Activated T-cell treated with anti-CD3 and anti-CD28 coated beads for 1 hour (primary cell): ENCODE measurements at regions not wholly inside any gene's neighbourhood (a gene's known extent, or its start where the extent isn't known, plus 50 kb on each side); places are given as distances from the start of the nearest gene placed in this dataset.
"Not testable (repeated sequence)": the region's sequence is repeated elsewhere in the genome, so short reads cannot be mapped to it uniquely, and the experiment has no call there.

Source experiments
- DNase-seq: peaks from one replicate; pipeline ENCODE4 v3.0.0-alpha.2; 2020; ENCODE audit warnings: low read depth

DNA sequence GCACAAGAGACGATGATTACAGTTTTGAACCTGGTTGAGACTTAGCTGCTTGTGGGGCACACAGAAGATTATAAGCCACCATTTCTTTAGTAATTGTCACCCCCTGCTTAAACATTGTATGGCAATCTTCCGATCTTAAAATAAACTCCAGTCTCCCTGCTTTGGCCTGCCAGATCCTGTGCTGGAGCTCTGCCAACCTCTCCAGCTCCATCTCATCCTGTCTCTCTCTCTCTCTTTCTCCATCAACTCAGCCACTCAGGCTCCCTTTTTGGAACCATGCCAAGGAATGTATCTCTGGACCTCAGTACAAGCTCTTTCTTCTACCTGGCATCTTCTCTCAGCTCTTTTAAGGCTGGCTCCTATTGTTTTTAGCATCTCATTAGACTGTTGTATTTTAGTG is 1053.2 kb downstream of the REEP3 start:
- DNase-seq, result no peak

DNA sequence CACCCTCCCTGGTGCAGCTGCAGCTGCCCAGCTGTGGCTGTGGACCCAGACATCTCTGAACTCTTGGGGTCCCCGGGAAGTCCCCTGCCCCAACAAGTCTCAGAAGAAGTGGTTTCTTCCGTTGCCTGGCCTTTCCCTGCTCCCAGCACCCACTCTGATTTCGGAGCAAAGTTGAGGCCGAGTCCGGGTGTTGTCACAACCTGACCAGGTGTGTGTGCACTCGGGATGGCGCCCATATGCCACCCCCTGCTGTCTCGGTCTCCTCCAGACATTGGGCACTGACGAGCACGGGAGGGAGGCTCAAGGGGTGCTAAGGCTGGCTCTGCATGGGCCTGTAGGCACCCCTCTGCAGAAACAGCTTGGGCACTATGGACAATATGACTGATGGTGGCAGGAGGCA is 1055.3 kb downstream of the REEP3 start:
- no peak for DNase-seq

DNA sequence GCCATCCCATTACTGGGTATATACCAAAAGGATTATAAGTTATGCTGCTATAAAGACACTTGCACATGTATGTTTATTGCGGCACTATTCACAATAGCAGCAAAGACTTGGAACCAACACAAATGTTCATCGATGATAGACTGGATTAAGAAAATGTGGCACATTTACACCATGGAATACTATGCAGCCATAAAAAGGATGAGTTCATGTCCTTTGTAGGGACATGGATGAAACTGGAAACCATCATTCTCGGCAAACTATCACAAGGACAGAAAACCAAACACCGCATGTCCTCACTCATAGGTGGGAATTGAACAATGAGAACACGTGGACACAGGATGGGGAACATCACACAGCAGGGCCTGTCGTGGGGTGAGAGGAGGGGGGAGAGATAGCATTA is 1057.6 kb downstream of the REEP3 start:
- not testable (repeated sequence) for DNase-seq

DNA sequence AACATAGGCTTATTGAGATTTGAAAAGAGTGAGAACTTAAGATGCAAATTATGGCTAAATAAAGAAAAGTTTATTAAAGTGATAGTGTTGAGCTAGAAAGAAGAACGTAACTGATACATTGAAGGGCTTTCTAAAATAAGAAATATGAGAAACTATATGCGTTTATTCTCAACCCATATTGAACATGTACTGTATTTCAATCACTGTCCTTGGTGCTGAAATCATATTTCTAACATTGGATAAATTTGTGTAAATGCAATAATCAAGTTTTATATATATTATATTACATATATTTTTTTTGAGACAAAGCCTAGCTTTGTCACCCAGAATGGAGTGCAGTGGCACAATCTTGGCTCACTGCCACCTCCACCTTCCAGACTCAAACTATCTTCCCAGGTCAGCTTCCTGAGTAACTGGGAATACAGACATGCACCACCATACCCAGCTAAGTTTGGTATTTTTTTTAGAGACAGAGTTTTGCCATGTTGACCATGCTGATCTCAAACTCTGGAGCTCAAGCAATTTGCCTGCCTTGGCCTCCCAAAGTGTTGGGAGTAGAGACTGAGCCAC is 1065.8 kb downstream of the REEP3 start:
- no peak for DNase-seq

DNA sequence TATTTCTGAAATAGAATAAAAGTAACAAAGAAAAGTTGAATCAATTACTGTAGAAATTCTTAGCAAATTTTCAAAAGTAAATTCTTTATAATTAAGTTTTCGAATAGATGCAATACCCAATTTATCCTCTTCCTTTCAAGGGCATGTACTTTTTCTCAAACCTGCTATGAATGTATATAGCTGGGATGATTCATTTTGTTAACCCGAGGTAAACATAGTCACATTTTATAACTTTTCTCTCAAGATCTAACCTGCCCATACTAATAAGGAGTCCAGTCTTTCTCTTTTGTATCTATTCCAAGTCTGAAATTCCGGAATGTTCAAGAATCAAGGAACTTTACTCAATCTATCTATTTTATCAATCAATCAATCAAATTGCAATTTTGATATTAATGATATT is 1072.9 kb downstream of the REEP3 start:
- no peak for DNase-seq

DNA sequence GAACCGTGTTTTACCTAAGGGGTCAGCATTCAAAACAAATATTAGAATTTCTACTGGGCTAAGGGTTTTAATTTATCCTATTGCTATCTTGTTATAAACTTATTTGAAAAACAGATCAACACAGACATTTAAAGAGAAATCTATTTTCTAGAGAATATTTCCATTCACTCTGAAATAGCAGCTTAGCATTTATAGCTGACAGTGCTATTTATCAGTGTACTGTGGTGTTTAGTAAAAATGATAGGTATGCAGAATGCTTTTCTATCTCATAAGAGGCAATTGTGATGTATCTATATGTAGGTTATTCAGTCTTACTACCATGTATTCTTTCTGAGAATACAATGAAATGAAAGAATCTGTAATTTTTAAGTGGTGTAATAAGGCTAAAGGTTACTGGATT is 1077.4 kb downstream of the REEP3 start:
- no peak for DNase-seq

DNA sequence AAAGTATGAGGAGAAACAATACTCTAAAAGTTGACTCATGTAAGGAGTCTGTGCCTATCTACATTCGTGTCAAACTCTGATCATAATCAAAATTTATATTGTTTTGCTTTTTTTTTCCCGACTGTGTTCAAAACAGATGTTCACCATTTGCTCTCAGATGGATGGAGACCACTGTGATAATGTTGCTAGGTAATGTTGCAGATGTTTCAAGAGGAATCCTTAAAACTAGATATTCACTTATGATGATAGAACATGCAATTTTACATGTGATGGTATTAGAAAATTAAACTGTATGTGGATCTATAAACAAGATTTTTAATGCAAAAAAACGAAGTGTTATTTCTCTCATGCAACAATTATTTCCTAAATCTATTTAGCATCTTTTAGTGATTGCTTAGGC is 1080.1 kb downstream of the REEP3 start:
- DNase-seq, result no peak

DNA sequence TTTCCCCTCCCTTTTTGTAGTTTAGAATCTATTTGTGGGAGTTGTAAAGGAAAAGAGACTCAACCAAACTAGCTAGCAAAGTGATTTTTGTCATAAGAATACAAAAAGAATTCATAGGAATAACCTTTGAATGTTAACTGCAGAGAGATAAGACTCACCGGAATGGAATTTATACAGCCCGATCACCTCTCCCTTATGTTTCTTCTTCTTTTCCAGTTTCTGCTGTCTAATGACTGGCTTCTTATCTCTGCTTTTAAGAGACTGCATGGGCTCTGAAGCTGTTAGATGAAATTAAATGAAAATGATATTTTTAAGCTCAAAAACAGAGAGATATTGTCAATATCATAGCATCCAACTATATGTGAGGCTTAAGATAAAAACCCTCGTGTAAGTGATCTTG is 1095.9 kb downstream of the REEP3 start:
- DNase-seq, result no peak

DNA sequence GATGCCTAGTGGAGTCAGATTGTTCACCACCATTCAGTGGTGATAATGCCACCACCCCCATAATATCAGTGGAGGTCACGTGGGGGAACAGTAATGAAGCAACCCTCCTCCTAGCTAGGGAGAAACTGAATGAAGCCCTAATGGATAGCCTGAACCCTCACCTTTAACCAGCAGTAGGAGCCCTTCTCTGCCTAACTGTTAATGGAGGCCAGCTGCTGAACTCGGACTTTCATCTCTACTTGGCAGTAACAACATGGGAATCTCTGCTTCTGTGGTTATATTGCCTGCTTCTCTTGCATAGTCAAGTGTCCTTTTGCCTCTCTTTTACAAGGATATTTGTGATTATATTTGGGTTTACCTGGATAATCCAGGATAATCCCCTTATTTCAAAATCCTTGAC is 1097.9 kb downstream of the REEP3 start:
- no peak for DNase-seq

DNA sequence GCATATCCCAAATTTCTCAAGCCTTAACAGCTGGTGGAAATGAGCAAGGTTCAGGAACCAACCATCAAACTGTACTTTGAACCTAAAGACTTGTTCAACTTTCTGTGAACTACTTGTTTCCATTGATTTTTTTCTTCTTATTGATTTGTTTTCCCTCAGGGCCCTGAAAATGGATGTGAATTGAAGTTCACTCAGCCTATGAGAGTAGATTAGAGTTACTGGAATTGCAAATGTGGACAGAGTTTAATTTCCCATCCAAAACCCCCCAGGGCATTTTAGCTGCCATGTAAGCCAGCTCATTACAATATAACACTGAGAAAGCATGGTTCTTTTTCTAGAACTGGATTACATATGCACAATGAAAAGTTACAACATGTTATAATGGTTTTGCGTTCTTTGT is 1105.7 kb downstream of the REEP3 start:
- DNase-seq, result no peak

DNA sequence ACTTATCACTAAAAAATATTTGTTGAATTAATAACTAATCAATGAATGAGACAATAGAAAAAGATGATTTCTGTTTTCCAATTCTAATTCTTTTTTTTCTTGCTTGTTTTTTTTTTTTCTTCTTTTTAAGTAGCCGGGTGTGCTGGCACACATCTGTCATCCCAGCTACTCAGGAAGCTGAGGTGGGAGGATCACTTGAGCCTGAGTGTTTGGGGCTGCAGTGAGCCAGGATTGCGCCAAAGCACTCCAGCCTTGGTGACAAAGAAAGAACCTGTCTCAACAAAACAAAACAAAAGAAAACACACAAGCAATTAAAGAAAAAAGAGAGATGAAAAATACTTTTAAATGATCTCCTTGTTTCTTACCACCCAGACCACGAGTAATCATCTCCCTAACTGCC is 1109.3 kb downstream of the REEP3 start:
- no peak for DNase-seq

DNA sequence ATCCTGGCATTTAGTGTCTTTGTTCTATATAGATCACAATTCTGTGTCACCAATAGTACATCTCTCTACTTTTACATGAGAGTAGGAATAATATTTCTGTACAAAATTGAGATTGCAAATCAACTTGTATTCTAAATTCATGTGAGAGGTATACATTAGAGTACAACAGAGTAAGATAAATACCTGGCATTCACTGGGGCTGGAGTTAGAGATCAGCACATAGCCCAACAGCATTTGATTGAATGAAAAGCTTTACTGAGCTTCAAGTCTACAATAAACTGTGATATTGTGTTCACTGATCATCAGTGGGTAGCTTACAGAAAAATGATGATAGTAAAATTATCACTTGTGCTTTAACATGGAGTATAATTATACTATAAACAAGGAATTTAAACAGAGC is 1114.7 kb downstream of the REEP3 start:
- no peak for DNase-seq

DNA sequence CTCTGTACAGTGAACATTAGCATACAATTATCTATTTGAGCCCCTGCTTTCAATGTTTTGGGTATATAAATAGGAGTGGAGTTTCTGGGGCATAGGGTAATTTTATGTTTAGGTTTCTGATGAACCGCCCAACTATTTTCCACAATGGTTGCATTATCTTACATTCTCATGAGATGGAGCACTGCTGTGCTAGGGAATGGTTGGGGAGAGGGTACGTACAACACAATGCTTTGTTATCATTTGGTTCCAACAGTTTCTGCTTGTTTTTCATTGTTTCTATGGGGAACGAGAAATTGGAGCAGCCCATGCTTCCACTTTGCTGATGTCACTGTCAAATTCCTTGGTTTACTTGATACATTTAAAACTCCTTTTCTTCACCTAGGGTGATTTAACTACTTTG is 1115.3 kb downstream of the REEP3 start:
- DNase-seq, result no peak

DNA sequence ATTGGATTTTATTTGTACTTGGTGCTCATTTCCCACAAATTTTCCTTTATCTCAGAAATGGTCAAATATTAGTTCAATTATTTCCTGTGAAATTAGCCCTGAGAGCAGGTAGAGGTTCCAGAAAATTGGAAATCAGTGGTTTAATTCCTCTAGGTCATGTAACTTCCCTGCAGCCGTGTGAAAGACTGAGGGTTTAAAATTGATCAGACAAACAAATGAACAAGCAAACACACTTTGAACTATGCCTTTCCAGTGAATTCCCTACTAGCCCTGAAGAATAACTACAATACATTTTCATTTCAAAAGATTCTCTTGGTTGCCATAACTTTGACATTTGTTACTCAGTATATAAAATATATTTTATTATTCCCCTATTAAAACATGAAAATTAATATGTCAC is 1116.7 kb downstream of the REEP3 start:
- no peak for DNase-seq

DNA sequence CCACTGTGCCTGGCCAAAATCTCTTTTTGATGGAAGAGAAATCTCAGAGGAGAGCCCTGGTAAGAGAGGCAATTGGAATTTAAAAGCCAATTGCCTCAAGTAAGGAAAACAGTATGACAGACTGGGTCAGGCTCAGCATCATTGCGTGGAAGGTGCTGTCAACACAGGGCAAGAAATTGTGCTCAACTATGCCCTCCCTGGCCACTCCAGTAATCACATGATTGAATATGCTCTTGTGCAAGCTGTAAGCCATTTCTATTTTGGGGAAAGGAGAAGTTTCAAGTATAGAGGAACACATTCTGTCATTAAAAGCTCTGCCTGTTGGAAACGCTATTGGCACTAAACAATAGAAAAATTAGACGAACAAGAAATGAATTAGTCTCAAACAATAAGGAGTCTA is 1127.7 kb downstream of the REEP3 start:
- DNase-seq, result no peak

DNA sequence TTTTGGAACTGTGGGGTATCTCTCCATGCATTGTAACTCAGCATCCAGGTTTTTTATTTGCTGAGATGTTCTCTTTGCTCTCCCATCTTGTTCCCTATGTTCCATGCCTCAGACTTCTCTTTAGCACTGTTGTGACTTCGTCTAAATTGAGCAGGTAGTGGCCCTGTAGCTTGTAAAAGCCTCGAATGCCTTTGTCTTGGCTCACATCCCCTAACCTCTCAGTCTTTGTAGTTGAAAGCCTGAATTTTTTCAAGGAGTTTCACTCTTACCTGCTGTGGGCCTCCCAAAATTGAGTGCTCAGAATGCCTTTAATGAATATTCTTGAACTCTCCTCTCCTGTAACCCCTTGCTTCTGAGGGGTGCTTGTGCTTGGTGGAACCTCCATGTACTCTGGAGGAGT is 1137.3 kb downstream of the REEP3 start:
- DNase-seq, result no peak

DNA sequence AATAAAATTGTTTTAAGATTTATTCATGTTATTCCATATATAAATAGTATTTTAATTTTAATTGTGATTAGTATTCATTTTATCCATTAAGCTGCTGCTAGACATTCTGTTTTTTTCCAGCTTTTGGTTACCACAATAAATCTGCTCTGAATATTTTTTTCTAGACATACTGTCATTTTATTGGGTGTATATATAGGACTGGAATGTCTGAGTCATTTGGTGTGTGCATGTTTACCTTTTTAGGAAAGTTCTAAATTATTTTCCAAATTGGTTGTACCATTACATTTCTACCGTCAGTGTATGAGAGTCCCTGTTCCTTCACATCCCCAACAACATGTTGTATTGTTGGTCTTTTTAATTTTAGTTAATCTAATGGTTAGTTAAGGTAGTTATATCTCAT is 1138.1 kb downstream of the REEP3 start:
- DNase-seq, result no peak

DNA sequence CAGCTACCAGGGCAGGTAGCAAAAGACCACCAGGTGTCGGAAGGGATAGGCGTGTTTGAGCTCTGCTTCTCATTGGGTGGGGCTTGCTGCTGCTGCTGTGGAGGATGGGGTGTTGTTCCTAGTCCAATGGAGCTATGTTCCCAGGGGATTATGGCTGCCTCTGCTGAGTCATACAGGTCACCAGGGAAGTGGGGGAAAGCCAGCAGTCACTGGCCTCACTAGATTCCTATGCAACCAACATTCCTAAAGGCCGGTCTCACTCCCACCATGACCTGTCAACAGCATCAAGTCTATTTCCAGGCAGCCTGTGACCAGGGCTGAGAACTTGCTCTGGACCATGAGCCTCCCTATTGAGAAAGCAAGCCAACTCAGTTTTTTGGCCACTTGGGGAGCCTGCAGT is 1160.8 kb downstream of the REEP3 start:
- DNase-seq, result no peak

DNA sequence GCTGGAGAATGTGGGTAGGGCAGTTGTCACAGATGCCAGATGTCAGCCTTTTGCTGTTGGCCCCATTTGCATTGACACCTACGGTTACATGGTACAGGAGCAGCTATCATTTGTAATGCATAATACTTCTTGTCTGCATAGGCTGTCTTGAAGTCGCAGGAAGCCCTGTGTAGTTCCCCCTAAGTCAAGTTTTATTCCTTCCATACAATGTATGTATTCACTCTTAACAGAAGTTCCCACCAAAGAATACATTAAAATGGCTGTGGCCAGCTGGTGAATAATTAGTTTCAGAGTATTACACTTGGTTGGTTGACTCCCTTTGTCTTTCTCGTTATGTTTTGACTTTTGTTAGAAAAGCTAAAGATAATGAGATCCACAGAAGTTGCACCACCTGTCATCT is 1169.0 kb downstream of the REEP3 start:
- DNase-seq, result no peak

DNA sequence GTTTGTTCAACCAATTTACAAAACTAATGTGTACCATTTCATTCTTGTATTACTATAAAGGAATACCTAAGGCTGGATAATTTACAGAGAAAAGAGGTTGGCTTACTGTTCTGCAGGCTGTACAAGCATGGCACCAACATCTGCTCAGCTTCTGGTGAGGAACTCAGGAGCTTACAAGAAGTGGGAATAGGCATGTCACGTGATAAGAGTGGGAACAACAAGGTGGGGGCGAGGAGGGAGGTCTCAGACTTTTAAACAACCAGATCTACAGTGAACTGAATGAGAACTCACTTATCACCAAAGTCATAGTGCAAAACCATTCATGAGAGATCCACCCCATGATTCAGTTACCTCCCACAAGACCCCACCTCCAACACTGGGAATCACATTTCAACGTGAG is 1178.0 kb downstream of the REEP3 start:
- DNase-seq, result no peak

DNA sequence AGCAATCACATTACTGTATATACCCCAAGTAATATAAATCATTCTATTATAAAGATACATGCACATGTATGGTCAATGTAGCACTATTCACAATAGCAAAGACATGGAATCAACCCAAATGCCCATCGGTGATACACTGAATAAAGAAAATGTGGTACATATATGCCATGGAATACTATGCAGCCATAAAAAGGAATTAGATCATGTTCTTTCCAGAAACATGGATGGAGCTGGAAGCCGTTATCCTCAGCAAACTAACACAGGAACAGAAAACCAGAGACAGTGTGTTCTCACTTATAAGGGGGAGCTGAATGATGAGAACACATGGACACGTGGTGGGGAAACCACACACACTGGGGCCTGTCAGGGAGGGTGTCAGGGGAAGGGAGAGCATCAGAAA is 1180.9 kb downstream of the REEP3 start:
- not testable (repeated sequence) for DNase-seq

DNA sequence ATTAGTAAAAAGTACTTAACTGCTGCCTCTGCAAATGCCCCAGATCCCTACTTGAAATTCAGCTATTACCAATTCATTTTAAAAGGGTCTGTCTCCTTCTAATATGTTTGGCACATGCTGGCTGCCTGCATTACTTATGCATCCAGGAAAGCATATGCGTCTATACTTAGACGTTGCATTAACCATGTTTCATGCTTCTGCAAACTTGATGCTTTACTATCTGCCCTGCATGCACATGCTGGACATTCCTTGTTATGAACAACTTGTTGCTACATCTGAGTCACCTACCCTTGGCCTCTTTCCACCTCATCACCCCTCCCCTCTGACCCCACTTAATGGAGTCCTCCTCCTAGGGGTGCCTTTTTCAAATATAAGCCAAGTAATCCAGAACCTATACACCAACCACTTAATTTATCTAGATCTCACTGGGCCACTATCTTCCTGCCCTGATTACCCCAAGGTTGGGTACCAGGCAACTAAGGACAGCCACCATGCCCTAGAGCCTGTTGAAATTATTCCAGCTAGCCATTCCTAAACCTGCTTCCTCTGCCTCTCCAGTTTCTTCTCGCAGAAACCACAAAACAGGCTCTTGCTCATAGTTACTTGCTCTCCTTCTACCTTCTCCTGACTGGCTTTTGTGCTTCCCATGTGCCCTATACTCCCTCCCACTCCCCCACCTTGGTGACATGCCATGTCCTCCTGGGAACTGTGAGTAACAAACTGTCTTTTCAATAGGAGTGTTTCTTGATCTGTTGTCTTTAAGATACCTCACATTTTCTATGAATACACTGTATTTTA is 1187.9 kb downstream of the REEP3 start:
- DNase-seq, result no peak

DNA sequence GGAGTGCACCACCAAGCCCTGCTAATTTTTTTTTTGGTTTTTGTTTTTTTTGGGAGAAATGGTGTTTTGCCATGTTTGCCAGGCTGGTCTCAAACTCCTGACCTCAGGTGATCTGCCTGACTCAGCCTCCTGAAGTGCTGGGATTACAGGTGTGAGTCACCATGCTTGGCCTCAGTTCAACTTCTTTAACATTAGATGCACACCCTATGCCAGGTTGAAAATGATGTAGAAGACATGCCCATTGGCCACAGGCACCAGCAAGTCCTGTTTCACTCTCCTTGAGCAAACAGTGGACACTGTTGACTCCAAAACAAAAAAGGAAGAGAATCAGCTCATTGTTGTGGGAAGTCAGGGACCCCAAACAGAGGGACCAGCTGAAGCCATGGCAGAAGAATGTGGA is 1205.3 kb downstream of the REEP3 start:
- DNase-seq, result no peak

DNA sequence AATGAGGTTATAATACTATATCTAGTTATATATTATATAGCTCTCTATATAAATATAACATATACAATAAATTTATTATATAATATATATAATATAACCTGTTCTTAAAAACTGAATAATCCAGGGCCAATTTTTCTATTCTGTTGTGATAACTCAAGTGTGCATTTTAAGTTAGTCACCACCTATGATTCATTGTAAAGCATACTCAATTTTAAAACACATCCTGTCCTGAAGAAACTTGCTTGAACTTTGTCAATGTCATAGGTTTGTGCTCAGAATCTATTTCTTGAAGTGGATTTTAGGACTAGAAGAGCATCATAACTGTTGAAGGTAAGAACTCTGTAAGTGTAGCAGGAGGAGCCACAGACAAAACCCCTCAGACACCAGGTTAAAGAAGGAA is 1209.8 kb downstream of the REEP3 start:
- DNase-seq, result no peak
